NCI-H1930 (cell line): ENCODE measurements at regions not wholly inside any gene's neighbourhood (a gene's known extent, or its start where the extent isn't known, plus 50 kb on each side); places are given as distances from the start of the nearest gene placed in this dataset.
"Not testable (repeated sequence)": the region's sequence is repeated elsewhere in the genome, so short reads cannot be mapped to it uniquely, and the experiment has no call there.

Experiments used
- DNase-seq, 2 experiments: peaks; one replicate each; lab custom pipeline; 2025; lab: John Stamatoyannopoulos, UW

DNA sequence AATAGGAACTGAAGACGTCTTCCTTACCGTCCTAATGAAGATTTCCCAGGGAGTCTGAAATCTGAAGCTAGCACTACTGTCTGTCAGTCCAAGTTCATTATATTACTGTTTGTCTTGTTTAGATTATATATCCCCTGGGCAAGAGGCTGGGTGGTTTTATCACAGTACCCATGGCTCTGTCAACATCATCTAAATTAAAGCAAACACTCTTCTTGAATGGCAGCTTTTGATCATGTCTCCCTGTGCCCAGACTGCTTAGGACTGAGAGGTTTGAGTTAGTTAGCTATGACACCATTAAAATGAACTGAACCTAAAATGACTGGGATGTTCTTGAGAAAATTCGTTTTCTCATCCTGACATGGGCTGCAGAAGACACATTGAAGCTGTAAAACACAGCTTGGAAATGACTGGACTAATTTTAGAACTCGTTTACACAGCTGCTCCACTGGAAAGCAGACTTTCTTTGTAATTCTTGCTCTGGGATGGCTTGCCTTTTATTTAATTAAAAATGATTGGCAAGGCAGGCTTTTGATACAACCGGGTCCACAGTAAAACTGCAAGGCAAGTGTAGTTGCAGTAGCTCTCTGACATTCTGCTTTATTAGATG is 243.5 kb downstream of the MFSD1 start:
- peak; percentile 79 to 84 for DNase-seq

- DNase-seq: no peak
Observed at GRCh38 chr3:159047361-159047760, 245.5 kb downstream of the MFSD1 start.

GRCh38 chr3:159052494-159052893 is 250.6 kb downstream of the MFSD1 start:
- not testable (repeated sequence) for DNase-seq

- DNase-seq: no peak
Observed at GRCh38 chr3:159057621-159058020, 255.8 kb downstream of the MFSD1 start.

DNA sequence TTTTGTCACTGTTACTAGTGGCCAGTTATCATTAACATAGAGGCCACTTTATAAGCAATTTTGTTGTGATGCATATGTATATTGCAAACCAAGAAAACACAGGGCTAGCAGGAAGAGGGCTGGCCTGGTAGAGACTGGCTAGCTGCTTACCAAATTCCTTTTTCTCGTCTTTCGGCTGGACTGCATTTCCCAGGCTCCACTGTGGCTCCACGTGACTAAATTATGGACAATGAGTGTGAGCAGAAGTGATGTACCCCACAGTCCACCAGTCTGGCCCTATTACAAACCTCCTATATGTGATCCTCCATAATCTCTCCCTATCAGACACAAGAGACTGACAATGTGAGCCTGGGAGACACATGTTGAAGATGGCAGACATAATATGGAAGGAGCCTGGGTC is 257.0 kb downstream of the MFSD1 start:
- no peak for DNase-seq

- no peak for DNase-seq
Observed at GRCh38 chr3:159059395-159059794, 257.5 kb downstream of the MFSD1 start.

DNA sequence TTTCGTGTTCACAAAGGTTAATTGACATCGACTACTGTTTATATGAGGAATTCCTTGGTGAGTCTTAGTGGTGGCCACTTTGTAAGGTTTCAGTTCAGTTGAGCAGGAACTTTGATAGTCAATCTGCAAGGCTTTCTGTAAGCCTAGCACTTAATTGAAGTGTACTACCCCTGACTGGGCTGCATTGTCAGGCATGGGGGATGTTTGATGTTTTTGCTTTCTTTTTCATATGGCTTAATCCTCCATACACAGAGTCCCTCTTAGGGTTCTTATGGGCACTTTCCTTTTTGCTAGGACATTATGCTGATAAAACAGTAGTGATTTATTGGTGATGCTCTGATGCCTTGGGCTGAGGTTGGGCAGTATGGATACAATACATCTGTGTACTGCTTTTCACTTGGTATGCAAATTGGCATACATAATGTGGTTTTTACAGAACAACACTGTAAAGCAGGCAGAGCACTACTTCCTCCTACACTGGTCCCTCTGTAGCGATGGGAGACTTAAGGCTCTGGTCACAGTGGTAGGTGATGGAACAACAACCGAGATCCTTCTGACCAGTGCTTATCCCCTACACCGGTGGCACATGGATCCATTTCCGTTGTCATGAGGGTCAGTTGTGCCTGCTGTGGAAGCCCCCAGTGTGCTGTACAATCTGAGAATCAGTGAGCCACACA is 261.0 kb downstream of the MFSD1 start:
- no peak for DNase-seq

DNA sequence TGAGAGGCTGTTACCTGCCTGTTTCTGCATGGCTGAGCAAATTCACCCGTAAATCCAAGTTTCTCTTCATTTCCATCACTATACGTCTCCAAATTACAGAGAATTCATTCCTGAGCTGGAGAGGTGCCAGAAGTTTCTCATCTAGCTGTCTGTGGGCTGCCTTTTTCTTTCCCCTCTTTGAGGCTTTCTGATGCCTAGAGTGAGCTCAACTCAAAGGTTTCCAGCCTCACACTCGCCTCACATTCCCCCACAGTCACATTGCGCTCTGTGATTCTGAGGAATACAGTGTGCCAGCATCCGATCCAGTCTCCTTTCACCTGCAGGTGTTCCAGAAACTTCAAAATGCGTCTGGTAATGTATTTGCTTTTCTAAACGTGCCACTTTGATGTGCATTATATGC is 267.2 kb downstream of the MFSD1 start, which contains the start of gene IQCJ:
TSS of gene IQCJ (plus strand) at position 229 of the 400 bp plus-strand sequence.
- DNase-seq: no peak

DNA sequence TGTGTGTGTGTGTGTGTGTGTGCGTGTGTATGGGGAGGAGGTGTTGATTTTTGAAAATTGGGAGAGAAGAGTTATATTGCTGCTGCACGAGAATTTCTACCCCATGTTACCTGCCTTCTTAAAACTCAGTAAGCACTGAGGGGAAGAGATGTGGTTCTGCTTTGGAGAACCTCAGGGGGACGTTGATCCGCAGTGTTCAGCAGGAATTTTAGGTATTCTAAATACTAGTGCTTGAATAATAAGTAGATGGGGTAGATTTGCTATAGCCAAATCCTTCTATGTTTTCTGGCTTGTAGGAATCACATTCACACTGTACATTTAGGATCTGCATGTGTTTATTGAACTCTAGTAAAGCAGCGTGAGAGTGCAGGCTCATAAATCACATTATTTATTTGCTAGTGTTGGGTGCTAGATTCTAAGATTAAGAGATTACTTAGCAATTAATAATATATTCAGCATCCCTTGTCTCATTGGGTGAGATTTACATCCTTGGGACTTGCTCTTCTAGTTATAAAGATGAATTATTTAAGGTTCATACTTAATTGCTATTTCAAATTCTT is 268.1 kb downstream of the MFSD1 start:
- no peak for DNase-seq

DNA sequence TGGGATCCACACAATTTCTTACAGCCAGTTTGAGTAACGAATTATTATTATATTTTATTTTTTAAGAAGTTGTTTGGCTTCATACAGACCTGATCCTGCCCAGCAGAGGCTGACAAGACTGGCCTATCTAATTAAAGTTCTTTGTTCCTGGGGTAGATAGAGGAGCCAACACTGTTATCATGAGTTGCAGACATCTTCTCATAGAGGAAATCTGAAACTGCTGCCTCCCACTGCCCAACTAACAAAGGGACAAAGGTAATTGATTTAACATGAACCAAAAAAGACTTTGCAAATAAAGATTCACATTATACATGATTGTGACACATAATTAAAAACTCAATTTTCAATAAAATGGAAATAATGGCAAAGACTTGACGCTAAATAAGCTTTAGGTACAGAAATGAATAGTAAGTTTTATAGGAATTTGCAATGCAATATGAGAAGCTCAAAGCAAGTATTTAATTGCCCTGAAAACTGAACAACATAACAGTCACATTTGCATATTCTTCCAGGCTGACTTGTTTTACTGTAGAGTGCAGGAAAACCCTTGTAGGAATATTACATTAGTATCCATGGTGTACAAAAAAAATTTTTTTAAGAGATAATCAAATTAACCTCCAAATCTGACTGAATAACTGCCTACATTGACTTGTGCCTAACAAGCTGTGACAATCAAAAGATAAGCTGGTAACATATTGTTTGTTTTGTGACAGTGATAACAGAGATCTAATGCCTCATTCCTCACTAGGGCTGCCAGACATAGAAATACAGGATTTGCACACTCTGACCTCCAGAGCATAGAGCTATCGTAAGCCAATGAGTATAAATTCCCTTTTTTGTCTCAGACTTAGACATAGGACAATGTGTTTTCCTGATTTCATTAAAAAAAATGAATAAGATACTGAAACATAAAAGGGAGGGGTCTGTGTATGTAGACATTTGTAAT is 273.2 kb downstream of the MFSD1 start:
- no peak for DNase-seq

GRCh38 chr3:159077860-159078259 is 276.0 kb downstream of the MFSD1 start:
- DNase-seq: no peak

DNA sequence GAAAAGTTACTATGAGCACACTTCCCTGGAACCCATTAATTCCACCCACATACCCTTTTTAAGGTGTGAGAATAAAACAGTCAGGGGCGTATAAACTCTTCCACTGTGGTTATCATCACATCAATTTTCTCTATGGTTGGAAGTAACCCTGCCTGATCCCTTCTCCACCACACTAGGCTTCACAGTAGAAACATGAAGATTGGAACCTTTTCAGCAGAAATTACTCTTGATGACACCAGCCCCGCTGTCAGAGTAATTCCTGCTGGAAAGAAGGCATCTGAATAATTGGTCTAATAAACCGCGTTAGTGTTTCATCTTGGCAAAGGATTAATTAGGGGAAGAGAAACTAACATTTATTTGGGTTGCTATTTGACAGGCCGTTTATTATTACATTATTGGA is 278.4 kb downstream of the MFSD1 start:
- no peak for DNase-seq

DNA sequence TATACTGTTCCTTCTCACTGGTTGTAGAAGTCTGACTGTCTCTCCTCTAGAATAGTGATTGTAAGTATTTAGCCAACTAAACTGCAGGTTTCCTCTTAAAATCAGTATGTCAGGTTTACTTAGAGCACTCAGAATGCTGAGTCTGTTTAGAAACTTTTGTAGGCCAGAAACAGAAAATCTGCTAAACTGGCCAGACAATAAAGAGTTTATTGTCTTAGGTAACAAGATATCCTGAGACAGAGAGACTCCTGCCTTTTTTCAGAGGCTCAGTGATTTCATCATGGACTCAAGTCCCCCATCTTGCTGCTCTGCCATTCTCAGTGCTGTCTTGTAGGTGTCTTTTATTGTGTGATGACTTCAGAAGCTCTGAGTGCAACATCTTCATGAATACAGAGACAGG is 279.0 kb downstream of the MFSD1 start:
- no peak for DNase-seq

- peak in 1 of 2 experiments; percentile 55 for DNase-seq
Observed at GRCh38 chr3:159082519-159082918, 280.7 kb downstream of the MFSD1 start.

GRCh38 chr3:159091936-159092335 is 290.1 kb downstream of the MFSD1 start:
- DNase-seq: no peak

DNA sequence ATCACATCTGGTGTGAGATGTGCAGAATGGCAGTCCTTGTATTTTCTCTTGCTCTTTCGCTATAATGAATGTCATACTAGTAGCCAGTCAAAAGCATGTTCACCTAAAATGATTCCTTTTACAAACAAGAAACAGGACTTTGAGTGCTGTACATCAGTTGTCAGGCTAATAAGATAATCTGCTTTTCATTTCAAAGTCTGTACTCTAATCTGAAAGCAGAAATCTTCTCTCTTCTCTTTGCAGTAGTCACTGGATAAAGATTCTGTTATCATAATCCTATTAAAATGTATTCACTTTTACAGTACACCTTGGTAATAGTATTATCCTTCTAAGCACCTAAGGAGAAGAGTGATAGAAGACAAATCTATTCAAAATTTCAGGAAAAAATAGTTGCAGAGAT is 300.1 kb downstream of the MFSD1 start:
- no peak for DNase-seq

GRCh38 chr3:159112724-159113123 is 310.9 kb downstream of the MFSD1 start:
- DNase-seq: no peak

- DNase-seq: no peak
Observed at GRCh38 chr3:159113221-159113875, 311.5 kb downstream of the MFSD1 start.

- DNase-seq: no peak
Observed at GRCh38 chr3:159114582-159114981, 312.7 kb downstream of the MFSD1 start.

DNA sequence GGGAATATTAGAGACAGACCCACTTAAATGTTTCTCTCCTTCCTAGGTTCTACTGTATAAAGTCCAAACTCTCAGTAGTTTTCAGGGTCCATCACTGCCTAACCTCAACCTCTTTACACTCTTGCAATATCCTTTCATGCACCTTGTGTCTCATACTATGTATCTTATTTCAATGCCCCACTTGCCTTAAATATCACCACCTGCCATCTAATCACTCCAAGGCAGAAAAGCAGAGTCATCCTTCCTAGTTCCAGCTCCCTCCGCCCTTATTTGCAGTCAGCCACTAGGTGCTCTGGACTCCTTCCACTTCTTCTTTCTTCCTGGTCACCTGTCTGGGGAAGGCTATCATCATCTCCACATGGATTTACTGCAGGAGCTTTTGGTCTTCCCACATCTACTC is 322.0 kb downstream of the MFSD1 start:
- no peak for DNase-seq

DNA sequence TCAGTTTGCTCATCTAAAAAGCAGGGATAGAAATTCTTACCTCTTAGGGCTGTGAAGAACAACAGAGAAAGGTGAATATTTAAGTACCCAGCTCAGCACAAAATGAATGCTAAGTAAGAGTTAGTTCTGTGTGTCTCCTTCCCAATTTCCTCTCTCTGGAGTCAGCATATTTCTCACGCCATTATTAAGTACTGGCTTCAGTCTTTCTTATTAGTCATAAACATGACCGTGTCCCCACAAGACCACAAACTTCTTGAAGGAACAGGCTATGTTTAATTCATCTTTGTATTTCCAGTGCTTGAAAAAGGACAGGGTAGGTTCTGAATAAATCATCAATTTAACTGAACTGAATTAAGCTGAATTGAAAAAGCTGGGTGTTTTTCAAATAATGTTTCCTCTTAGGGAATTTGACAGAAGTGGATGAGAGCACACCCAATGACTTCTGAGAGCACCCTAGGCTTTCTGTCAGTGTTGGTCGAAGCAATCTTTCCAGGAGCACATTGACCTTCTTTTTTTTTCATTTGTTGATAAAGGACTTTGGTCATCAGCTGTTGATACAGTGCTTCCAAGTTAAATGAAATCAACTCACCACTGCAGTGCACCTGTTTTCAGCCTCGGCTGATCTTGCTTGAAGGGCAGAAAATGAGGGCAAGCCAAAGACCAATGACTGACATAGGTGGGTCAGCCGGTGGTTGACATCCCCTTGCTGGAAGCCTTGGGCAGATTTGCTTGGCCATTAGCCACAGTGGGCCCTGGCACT is 324.6 kb downstream of the MFSD1 start:
- DNase-seq: no peak
